PC-3 (cell line): ENCODE measurements at regions not wholly inside any gene's neighbourhood (a gene's known extent, or its start where the extent isn't known, plus 50 kb on each side); places are given as distances from the start of the nearest gene placed in this dataset.
A peak's percentile ranks its signal among the peaks of the same experiment; 100 is the strongest.

Experiments used
- CTCF ChIP-seq: fragments of 300-600 bp; sonication (generic); conservative IDR thresholded peaks from 2 replicates; pipeline ENCODE4 v1.5.1; 2017; ENCODE audit warnings: antibody characterized with exemption, low read depth, mild to moderate bottlenecking, low read length
- EZH2 ChIP-seq: fragments of 300-600 bp; sonication (generic); IDR thresholded peaks from one replicate; pipeline ENCODE4 v1.6.1; 2017; ENCODE audit warnings: antibody characterized with exemption, mild to moderate bottlenecking, low read length; ENCODE audit not compliant: unreplicated experiment
- EZH2phosphoT487 ChIP-seq: fragments of 300-600 bp; sonication (generic); IDR thresholded peaks from 2 replicates; pipeline ENCODE4 v1.6.1; 2018; ENCODE audit warnings: mild to moderate bottlenecking, antibody characterized with exemption, low read length, borderline replicate concordance

GRCh38 chr14:28012629-28013415 is 753.8 kb upstream of the FOXG1 start:
- TF ChIP-seq EZH2 (no peak), CTCF (0 out of 2 replicates have a peak, but pooled peaks have one; percentile 18), EZH2phosphoT487 (no peak)
